GM19395 (cell line): ENCODE measurements at regions not wholly inside any gene's neighbourhood (a gene's known extent, or its start where the extent isn't known, plus 50 kb on each side); places are given as distances from the start of the nearest gene placed in this dataset.
"Not testable (repeated sequence)": the region's sequence is repeated elsewhere in the genome, so short reads cannot be mapped to it uniquely, and the experiment has no call there.

Experiments used
- ATAC-seq: cut with Tn5 transposase; IDR thresholded peaks from one replicate; pipeline ENCODE4 v1.9.1; 2021; ENCODE audit warnings: mild to moderate bottlenecking, moderate library complexity; ENCODE audit not compliant: unreplicated experiment

DNA sequence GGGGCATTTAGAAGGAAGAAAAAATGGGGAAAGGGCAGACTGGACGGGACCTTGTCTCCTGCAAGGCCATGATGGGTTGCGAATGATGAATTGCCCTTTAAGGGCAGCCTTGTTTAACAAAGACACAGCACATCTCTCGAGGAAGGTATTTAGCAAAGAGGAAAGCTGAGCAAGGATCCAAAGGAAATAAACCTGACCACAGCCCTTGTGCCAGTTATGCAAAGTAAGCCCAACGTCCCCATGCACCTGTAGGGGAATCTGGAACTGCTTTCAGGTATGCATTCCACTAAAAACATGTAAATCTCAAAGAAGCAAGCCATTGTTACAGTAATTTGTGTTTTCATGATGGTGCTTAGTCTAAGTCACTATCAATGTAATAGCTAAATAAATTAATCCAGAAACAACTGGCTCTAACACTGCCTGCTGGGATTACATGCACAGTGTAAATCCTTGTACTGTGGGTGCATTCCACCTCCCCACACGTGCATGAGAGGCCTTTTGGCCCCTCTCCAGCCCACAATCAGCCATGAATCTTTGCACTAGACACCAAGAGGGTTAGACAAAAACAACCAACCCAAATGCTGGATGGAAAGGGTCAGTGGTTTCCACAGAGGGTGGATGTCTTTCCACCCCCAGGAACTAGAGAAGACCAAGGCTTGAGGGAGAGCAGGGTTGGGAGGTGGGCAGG is 228.8 kb upstream of the KAZN start:
- ATAC-seq = no peak

DNA sequence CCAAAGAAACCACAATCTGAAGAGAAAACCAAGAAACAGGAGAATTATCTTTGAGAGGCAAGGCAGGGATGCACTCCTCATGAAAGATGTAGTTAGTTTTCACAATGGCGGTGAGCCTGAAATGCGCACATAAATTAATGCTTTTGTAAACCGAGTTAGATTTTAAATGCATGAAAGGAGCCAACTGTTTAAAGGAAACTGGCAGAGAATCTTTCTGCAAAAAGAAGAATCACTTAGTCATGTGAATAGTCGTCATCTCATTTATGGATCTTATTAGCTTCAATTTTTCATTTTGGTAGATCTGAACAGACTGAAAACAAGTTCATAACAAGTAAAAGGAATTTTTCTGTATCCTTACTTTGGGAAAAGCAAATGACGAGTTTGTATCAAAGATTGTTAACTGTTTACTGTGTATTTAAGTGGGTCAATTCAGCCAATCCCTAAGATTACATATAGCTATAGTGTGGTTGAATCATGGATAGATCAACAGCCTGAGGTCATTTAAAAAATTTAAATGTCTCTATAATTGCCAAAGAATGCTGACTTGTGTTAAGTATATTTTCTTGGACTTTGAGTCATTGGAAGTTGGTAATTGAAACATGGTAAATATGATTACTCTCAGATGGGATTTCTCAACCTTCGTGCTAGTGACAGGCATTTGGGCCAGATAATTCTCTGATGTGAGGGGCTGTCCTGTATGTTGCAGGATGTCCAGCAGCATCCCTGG is 226.6 kb upstream of the KAZN start:
- no peak for ATAC-seq

DNA sequence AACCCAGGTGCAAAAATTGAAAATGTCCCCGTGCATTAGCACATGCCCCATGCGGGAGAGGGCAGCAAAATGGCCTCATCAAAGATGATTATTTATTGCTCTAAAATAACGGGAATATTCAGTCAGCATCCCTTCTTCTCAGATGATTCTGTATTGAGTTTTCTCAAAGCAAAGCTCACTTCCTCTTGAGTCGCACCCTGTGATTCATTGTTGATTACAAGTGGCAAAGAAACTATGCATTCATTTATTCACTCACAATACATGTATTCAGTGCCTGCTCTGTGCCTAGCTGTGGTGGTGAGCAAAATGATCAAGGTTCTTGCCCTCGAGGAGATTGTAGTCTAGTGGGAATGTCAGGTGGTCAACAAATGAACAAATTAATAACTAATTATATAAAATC is 226.0 kb upstream of the KAZN start:
- no peak for ATAC-seq

DNA sequence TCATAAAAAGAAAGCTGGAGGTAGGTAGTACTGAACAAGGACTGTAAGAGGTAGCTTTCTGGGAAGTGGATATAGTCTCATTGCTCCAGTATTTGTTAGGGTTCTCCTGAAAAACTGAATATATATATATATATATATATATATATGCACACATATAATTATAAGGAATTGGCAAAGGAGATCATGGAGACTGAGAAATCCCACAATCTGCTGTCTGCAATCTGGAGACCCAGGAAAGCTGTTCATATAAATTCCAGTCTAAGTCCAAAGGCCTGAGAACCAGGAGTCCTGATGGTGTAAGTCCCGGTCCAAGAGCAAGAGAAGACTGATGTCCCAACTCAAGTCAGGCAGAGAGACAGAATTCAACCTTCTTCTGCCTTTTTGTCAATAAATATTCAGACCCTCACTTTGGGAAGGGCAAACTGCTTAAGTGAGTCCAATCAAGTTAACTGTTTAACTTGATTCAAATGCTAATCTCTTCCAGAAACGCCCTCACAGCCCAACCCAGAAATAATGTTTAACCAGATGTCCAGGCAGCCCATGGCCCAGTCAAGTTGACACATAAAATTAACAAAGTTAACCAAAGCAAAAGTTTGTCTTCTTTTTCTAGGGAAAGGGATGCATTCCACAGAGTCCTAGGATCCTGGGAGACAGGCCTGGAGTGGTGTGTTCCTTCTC is 225.3 kb upstream of the KAZN start:
- no peak for ATAC-seq

DNA sequence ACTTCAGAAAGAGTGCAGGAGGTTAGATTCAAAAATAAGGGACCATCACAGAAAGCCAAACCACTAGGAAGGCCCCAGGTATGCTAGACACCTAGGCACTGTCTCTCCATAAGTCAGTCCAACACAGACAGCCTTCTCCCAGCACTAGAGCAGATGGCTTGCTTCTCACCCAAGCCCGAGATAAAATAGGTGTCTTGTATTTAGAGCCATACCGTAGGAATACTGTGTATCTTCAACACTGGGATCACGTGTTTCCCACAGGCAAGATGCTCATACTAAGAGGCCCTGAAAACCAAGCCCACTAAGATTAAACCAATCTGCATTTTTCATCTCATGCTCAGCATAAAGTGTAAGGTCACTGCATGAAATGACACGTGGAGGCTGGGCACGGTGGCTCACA is 223.3 kb upstream of the KAZN start:
- no peak for ATAC-seq

DNA sequence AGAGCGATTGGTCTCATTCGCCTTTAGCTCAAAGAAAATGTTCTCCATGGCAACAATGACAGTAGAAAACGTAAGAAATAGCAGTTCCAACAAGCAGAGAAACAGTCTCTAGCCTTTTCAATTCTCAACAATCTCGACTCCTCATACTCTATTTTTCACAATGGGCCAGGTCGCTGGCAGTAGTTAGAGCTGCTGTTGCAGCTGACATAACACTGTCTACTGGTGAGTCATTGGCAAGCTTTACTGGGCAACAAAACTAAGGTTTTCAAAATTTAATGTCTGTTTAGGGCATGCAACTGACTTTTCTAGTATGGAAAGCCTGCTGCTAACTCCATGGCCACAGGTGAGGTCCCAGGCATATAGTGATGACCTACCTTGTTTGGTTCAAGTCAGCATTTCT is 221.1 kb upstream of the KAZN start:
- no peak for ATAC-seq

DNA sequence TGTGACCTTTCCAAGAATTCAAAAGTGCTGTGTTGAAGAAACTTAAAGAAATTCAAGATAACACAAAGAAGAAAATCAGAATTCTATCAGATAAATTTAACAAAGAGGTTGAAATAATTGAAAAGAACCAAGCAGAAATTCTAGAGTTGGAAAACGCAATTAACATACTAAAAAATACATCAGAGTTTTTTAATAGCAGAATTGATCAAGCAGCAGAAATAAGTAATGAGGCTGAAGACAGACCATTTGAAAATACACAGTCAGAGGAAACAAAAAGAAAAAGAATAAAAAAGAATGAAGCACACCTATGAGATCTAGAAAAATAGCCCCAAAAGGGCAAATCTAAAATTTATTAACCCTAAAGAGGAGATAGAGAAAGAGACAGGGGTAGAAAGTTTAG is 218.1 kb upstream of the KAZN start:
- no peak for ATAC-seq

DNA sequence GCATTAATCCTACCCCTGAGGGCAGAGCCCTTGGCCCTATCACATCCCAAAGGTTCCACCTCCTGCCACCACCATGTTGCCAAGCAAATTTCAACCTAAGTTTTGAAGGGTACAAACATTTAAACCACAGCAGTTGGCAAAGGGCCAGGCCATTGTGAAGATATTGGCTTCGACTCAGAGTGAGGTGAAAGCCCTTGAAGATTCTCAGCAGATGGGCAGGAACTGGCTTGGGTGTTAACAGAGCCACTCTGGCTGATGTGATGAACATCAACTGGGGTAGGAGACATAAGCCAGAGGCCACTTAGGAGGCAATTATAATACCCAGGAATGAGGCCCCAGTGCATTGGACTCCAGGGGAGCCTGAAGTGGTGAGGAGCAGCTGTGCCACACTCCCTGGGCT is 207.7 kb upstream of the KAZN start:
- ATAC-seq = no peak

DNA sequence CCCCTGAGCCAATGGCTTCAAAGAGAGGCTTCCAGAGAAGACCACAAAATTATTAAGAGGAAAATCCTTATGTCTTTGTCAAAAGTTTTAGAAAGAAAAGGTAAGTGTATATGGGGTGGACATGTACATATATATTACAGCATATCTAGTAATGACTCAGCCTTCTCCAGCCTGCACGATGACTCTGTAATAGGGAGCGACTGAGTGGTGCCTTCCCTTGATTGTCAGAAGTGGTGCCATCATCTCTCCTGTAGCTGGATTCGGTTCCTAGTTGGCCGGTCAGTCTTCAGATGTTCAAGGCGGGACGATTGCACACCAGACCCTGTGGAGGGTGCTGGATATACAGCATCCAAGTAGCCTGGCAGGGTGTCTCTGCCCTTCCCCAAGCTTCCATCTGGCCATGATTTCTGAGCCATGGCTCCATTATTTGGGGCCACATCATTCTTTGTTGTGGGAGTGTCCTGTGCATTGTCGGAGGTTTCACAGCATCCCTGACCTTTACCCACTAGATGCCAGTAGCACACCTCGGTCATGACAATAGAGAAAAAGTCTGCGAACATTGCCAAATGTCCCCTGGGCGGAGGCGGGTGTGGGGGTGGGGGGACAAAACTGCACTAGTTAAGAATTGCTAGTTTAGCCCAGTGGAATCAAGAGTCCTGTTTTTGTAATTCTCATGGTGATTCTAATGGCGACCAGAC is 206.2 kb upstream of the KAZN start:
- no peak for ATAC-seq

DNA sequence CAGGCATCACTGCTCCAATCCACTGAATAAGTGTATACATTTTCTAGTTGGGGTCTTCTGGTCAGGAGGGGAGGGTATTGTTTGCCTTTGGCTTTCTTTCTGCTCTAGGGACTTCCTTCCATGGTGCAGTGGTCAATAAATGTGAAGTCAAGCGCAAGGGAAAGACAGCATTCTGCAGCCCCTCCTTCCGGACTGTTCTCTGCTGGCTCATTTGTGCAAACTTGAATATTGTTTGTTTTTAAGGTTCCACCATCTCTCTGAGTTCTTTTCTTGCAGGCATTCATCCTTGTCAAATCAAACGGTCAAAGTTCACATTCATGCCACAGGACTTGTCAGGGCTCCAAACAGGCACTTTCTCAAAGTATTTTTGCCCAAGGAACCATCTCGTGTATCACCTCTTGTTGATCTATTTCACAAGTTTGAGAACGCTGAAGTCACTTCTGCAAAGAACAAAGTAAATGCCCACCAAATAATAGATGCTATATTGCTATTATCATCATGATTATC is 205.6 kb upstream of the KAZN start:
- ATAC-seq = no peak

DNA sequence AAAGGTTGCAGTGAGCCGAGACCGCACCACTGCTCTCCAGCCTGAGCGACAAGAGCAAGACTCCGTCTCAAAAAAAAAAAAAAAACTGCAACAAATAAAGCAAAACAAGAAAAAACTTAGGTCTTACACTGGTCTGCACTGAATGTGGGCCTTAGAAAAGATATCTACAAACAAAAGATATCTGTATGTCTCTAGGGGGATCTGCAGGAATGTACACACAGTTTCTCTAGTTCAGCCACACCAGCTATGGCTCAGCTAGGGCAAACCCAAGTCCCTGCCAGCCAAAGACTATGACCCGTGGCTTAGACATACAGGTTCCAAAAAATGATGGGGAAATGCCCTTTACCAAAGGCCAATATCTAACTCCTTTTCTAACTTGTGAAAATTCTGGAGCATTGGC is 202.4 kb upstream of the KAZN start:
- no peak for ATAC-seq

DNA sequence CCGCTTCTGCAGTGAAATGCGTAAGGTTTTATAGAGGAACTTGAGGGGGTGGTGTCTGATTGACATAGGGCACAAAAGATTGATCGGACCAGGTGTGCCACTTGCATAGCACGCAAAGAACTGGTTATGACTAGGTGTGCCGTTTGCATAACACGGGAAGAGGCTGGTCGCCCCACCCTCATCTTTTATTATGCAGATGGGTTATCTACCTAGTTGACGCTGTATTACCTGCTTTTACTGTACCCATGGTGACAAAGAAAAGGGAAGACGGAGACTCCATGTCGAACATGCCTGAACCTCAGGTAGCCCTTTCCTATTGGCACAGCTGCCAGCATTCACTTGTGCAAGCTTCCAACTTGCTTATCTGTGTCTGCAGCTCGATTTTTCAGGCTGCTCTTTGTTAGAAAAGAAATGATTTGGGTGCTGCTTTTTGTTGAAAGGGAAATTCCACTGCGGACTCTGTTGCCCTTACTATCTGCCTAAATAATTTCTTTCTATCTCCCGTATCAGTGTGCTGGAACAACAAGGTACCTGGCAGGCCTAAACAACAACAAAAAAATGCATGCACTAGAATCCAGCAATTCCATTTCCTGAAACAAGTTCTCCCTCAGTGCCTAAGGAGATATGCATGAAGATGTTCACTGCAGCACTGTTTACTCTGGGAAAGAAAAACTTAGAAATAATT is 194.4 kb upstream of the KAZN start:
- no peak for ATAC-seq

DNA sequence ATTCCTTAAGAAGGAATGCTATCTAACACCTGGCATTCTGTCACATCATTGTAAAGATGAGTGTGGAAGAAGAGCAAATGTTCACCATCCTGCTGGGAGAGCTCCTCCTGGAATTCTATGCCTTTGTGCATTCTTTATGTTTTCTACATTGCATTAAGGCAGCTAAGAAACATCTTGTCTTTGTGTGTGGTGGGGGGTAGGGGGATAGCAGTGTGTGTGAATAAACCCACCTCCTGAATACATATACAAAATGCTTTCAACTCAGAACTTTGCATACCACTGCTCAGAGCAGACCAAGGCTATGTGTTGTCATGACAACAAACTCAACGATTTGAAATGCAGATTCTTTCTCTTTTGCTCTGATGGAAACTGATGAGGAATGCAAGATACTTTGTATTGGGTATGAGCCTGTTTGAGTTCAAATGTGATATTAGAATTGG is 193.6 kb upstream of the KAZN start:
- no peak for ATAC-seq

DNA sequence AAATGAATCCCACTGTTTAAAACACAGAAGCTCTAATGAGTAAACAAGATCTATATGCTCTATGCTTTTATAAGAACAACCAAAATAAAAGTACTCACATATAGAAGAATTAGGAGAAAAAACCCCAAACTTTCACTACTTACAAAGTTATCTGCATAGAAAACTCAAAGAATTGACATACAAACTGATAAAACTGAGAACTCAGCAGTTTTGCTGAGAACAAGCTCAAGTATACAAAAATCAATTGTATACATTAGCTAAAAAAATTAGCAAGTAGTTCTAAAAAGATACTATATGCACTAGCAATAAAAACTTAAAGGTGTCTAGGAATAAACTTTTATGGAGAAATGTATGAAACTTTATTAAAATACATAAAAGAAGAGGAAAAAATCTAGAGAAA is 186.2 kb upstream of the KAZN start:
- ATAC-seq = no peak

DNA sequence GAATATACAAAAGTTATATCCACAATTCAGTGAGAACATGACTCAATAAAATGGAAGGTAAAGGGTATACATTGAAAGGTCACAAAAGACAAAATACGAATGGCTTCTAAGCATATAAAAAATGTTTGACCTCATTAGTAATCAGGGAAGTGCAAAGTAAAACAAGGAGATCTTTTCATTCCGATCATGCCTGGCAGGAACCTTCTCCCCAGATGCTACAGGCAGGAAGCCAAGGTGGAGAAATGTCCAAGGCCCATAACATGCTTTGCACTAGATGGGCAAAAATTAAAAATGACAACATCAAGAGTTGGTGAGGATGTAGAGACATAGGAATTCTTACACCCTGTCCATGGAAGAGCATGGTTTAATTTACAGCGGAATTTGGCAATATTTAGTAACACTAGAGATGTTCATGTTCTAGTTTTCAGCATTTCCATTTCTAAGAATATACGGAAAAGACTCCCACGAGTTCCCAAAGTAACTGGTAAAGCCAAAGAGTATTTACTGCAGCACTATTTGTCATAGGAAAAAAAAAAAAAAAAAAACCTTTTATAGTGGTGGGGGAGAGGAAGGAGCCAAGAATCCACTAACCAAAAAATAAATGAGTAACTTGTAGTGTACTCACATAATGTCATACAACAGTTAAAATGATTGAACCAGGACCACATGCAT is 184.5 kb upstream of the KAZN start:
- no peak for ATAC-seq

DNA sequence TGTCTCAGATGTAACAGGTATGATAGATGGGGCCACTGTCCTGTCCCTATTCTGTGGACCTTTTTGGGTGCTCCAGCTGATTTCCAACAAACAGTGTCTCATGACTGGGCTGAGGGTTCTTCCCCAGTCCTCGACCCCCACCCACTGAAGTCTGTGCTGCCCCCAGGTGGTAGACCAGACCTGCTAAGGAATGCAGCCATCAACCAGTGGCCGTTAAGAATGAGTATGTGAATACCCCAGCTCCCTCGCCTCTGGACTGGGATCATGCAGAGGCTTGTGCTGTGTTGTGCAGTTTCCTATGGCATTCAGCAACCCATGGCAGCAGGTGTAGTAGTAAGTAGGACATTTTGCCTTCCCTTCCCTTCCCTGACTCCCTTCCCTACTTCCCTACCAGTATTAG is 183.1 kb upstream of the KAZN start:
- ATAC-seq = no peak

DNA sequence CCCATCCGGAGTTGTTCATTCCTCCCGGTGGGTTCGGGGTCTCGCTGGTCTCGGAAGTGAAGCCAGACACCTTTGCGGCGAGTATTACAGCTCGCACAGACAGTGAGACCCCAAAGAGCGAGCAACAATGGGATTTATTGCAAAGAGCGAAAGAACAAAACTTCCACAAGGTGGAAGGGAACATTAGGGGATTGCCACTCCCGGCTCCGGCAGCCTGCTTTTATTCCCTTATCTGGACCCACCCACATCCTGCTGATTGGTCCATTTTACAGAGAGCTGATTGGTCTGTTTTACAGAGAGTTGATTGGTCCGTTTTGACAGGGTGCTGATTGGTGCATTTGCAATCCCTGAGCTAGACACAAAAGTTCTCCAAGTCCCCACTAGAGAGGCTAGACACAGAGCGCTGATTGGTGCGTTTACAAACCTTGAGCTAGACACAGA is 178.7 kb upstream of the KAZN start:
- ATAC-seq = not testable (repeated sequence)

DNA sequence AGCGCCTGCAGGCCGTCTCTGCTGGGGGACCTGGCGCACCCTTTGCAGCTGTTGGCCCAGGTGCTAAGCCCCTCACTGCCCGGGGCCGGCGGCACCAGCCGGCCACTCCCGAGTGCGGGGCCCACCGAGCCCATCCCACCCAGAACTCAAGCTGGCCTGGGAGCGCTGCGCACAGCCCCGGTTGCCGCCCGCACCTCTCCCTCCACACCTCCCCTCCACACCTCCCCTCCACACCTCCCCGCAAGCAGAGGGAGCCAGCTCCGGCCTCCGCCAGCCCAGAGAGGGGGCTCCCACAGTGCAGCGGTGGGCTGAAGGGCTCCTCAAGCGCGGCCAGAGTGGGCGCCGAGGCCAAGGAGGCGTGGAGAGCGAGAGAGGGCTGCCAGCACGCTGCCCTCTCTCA is 177.8 kb upstream of the KAZN start:
- ATAC-seq = no peak

DNA sequence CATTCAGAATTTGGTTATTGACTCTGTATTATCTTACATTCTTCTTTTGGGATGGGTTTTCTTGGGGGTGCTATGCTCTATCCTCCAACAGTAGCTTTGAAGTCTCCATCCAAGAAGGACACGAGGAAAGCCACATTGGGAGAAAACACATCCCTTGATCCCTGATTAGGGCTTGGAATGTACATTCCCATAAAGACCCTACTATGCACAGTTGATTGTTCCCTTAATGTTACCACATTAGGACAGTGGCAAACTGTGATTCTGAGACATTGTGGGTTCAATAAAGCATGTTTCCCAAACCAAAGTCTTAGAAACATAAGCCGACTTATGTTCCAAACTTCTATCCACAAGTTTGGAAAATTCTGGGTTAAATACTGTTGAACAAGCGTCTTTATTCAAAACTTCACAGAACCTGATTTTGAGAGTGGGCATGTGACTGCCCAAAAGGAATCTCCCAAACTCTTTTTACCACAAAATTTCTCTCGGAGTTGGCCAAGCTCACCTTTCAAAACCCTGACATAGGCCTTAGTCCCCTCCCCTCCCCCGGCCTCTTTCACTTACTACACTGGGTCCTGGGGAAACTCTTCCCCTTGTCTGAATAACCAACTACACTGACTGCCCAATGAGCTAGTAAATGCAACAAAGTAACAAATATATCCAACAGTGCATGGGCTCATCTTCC is 177.0 kb upstream of the KAZN start:
- no peak for ATAC-seq
